ENCODE measurements at regions not wholly inside any gene's neighbourhood (a gene's known extent, or its start where the extent isn't known, plus 50 kb on each side); places are given as distances from the start of the nearest gene placed in this dataset.

DNA sequence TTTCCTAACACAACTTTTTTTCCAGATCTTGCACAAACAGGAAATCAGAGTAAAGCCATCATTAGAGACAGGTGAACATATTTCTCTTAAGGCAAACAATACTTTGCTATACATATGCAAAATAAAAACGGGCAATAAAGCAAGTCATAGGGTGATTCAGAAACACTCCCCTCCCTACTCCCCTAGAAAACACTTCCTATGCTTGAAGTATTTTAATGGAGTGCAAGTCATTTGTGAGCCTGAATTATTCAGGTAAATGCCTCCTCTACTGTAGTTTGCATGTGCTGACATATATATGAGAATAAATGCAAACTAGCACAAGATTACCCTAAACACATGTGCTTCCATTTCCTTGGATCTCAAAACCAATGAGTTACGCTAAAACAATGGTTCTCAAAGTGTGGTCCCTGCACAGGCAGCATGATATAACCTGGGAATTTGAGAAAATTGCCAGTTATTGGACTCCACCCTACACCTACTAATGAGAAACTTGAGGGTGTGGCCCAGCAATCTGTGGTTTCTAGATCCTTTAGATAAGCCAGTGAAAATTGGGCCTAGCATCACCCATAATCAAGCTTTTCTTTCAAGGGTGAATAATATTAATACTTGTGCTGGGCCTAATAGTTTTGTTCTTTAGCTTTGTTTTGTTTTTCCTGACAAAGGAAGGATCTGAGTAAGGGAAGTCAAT, 159.7 kb upstream of the BMP4 start:
- H3K27me3 ChIP-seq: no peaks in the 10 kb centered on the region
- intact Hi-C loops (cut with DNase I): no loop called here
- TF ChIP-seq POLR2AphosphoS5 (IDR thresholded peaks at IDR 0.05): no peak
- TF ChIP-seq POLR2A (IDR thresholded peaks at IDR 0.05; ENCODE audit: low read depth): no peak
- no peak for TF ChIP-seq EP300 (IDR thresholded peaks at IDR 0.05)
- TF ChIP-seq, protein P1, sequence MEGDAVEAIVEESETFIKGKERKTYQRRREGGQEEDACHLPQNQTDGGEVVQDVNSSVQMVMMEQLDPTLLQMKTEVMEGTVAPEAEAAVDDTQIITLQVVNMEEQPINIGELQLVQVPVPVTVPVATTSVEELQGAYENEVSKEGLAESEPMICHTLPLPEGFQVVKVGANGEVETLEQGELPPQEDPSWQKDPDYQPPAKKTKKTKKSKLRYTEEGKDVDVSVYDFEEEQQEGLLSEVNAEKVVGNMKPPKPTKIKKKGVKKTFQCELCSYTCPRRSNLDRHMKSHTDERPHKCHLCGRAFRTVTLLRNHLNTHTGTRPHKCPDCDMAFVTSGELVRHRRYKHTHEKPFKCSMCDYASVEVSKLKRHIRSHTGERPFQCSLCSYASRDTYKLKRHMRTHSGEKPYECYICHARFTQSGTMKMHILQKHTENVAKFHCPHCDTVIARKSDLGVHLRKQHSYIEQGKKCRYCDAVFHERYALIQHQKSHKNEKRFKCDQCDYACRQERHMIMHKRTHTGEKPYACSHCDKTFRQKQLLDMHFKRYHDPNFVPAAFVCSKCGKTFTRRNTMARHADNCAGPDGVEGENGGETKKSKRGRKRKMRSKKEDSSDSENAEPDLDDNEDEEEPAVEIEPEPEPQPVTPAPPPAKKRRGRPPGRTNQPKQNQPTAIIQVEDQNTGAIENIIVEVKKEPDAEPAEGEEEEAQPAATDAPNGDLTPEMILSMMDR (IDR thresholded peaks at IDR 0.05): no peak
- 77% methylated on average over 2 of the region's 2 CpGs for WGBS
- DNase-seq (ENCODE audit: extremely low spot score): no peak
- no peaks in the 10 kb centered on the region for H3K36me3 ChIP-seq
- H3K4me1 ChIP-seq: no peaks in the 10 kb centered on the region
- H3K4me3 ChIP-seq: no peak overlapping the region
- H3K27ac ChIP-seq (replicated peaks in 1 of 4): no peak overlapping the region
- no peaks in the 10 kb centered on the region for H3K9me3 ChIP-seq

DNA sequence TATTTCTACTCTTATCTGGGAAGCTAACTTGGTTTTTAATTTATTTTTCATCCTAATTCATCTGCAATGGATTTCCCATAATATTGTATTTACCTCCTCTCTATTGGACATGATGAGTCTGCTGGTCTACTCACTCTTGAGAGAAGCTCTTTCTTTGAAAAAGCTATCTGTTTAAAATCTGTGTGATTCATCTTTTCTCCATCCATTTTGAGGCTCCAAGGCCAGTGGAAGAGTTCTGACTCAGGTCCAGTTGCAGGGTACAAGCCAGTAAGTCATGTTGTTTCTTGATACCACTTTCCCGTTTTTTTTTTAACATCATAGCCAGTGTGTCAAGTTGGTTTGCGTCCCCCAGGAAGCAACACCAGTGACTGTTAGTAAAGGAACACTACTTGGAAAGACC, 160.3 kb upstream of the BMP4 start:
- DNase-seq (ENCODE audit: extremely low spot score): no peak
- Histone ChIP-seq H3K27ac (replicated peaks in 1 of 4) (no peak overlapping the region), H3K4me3 (no peak overlapping the region), H3K27me3 (no peaks in the 10 kb centered on the region), H3K4me1 (no peaks in the 10 kb centered on the region), H3K36me3 (no peaks in the 10 kb centered on the region), H3K9me3 (no peaks in the 10 kb centered on the region)
- 85% methylated on average over 2 of the region's 2 CpGs for WGBS
- TF ChIP-seq POLR2AphosphoS5 (IDR thresholded peaks at IDR 0.05) (no peak), POLR2A (IDR thresholded peaks at IDR 0.05; ENCODE audit: low read depth) (no peak), EP300 (IDR thresholded peaks at IDR 0.05) (no peak)
- TF ChIP-seq, protein P1 (IDR thresholded peaks at IDR 0.05): no peak
- intact Hi-C loops (cut with DNase I): no loop called here

DNA sequence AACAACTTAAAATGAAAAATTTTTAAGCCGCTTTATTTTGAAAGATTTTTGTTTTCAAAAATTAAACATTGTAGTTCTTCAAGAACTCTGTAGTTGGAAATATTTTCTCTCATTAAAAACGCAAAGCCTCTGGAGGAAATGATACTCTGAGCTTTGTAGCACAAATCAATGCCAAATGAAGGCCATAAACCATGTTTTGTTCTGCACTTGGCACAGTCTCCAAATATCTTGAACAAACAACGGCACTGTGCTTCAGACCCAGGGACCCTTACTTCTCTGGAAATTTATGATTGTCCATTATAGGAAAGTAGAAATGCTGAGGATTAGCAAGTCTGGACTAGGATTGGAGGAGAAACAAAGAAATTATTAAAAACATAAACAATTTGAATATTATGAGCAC, 160.8 kb upstream of the BMP4 start:
- H3K9me3 ChIP-seq: no peaks in the 10 kb centered on the region
- DNase-seq (ENCODE audit: extremely low spot score): no peak
- H3K36me3 ChIP-seq: no peaks in the 10 kb centered on the region
- H3K27ac ChIP-seq (replicated peaks in 1 of 4): no peak overlapping the region
- H3K27me3 ChIP-seq: no peaks in the 10 kb centered on the region
- H3K4me3 ChIP-seq: no peak overlapping the region
- intact Hi-C loops (cut with DNase I): no loop called here
- no peaks in the 10 kb centered on the region for H3K4me1 ChIP-seq
- TF ChIP-seq POLR2A (IDR thresholded peaks at IDR 0.05; ENCODE audit: low read depth): no peak
- TF ChIP-seq EP300 (IDR thresholded peaks at IDR 0.05): no peak
- TF ChIP-seq POLR2AphosphoS5 (IDR thresholded peaks at IDR 0.05): no peak
- TF ChIP-seq, protein P1 (IDR thresholded peaks at IDR 0.05): no peak
- WGBS: 64% methylated on average over 3 of the region's 3 CpGs

DNA sequence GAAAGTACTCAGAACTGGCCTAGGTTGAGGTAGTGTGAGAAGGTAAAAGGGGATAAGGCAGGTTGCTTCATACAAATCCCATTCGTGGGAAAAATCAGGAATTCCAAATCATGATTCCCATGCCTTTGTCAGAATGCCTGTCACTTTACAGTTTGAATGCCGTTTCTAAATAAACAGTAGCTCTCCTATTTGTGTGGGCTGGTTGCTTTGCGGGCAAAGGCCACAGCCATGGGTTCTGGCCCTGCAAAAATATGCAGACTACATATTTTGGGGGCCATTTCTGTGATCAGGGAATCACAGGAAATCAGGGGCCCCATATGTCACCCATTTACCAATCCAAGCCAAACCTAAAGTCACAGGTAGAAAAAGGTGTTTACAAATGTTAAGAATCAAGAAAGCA, 161.3 kb upstream of the BMP4 start:
- H3K36me3 ChIP-seq: no peaks in the 10 kb centered on the region
- TF ChIP-seq POLR2A (IDR thresholded peaks at IDR 0.05; ENCODE audit: low read depth): no peak
- TF ChIP-seq POLR2AphosphoS5 (IDR thresholded peaks at IDR 0.05): no peak
- TF ChIP-seq, protein P1 (IDR thresholded peaks at IDR 0.05): no peak
- TF ChIP-seq EP300 (IDR thresholded peaks at IDR 0.05): no peak
- no peaks in the 10 kb centered on the region for H3K27me3 ChIP-seq
- WGBS: 70% methylated on average over 3 of the region's 3 CpGs
- no peaks in the 10 kb centered on the region for H3K9me3 ChIP-seq
- H3K27ac ChIP-seq (replicated peaks in 1 of 4): no peak overlapping the region
- DNase-seq (ENCODE audit: extremely low spot score): no peak
- no peak overlapping the region for H3K4me3 ChIP-seq
- intact Hi-C loops (cut with DNase I): no loop called here
- H3K4me1 ChIP-seq: no peaks in the 10 kb centered on the region

DNA sequence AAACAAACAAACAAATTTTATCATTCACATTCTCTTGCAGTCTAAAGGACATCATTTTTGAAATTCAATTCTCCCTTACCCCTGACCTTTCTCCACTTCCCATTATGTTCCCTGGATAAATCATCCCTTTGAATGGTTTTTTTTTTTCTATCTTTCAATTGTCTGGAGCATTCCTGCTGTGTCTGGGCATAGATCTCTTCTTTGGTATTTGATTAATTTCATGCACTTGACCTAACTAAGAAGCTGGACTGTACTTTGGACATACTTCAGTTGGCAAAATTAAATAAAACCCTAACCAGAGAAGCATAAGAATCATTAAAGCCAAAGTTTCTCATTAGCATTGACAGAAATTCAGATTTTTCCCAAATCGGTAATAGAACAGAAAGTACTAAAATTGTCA, 163.6 kb upstream of the BMP4 start:
- no peaks in the 10 kb centered on the region for H3K36me3 ChIP-seq
- TF ChIP-seq POLR2AphosphoS5 (IDR thresholded peaks at IDR 0.05) (no peak), EP300 (IDR thresholded peaks at IDR 0.05) (no peak), POLR2A (IDR thresholded peaks at IDR 0.05; ENCODE audit: low read depth) (no peak)
- TF ChIP-seq, protein P1 (IDR thresholded peaks at IDR 0.05): no peak
- no peak for DNase-seq (ENCODE audit: extremely low spot score)
- WGBS: 69% methylated on average over 1 of the region's 1 CpG
- H3K27me3 ChIP-seq: no peaks in the 10 kb centered on the region
- intact Hi-C loops (cut with DNase I): no loop called here
- H3K27ac ChIP-seq (replicated peaks in 1 of 4): no peak overlapping the region
- H3K4me3 ChIP-seq: no peak overlapping the region
- no peaks in the 10 kb centered on the region for H3K9me3 ChIP-seq
- no peaks in the 10 kb centered on the region for H3K4me1 ChIP-seq

Measured in esophagus muscularis mucosa (tissue), 4 donors.